GM12878 (cell line): ENCODE measurements at regions not wholly inside any gene's neighbourhood (a gene's known extent, or its start where the extent isn't known, plus 50 kb on each side); places are given as distances from the start of the nearest gene placed in this dataset.

Experiments used
- FOXM1 ChIP-seq: IDR thresholded peaks from 2 replicates; pipeline ENCODE4 v1.6.1; 2012; ENCODE audit warnings: low read depth, mild to moderate bottlenecking, inconsistent platforms, low read length, moderate library complexity
- GABPA ChIP-seq: IDR thresholded peaks from 2 replicates; pipeline ENCODE4 v1.6.1; 2014; ENCODE audit warnings: antibody characterized with exemption, low read depth, mild to moderate bottlenecking, inconsistent platforms
- NFIC ChIP-seq: IDR thresholded peaks from 2 replicates; pipeline ENCODE4 v1.6.1; 2012; ENCODE audit warnings: low read depth, mild to moderate bottlenecking, inconsistent platforms, low read length, moderate library complexity
- SMAD1 ChIP-seq: fragments of 450-650 bp; IDR thresholded peaks from 2 replicates; pipeline ENCODE4 v1.6.1; 2018; ENCODE audit warnings: mild to moderate bottlenecking, low read depth; ENCODE audit not compliant: partially characterized antibody
- TF ChIP-seq, protein P1 (sequence below), 3 experiments: IDR thresholded peaks in 2 of 3; conservative IDR thresholded peaks in 1 of 3; 2 replicates each; pipeline ENCODE4 v1.5.1; 2011; ENCODE audit warnings: low read depth in 3 of 3, low read length in 3 of 3, mild to moderate bottlenecking in 3 of 3, control low read depth in 2 of 3, moderate library complexity in 2 of 3, inconsistent platforms in 1 of 3, mixed read lengths in 1 of 3; ENCODE audit not compliant: control insufficient read depth in 2 of 3, insufficient read depth in 1 of 3; ENCODE audit errors: extremely low read depth in 1 of 3
- TF ChIP-seq, protein P2 (sequence below): fragments of 450-650 bp; formaldehyde crosslinking; IDR thresholded peaks from 2 replicates; pipeline ENCODE4 v1.4.0; 2022; ENCODE audit warnings: mild to moderate bottlenecking, moderate library complexity
- TF ChIP-seq, protein P3 (sequence below): fragments of 450-650 bp; IDR thresholded peaks from 2 replicates; pipeline ENCODE4 v1.6.1; 2017; ENCODE audit warnings: mild to moderate bottlenecking

GRCh38 chr15:62547584-62547983 is 382.5 kb upstream of the C2CD4B start:
- TF ChIP-seq SMAD1 (no peak), GABPA (no peak), NFIC (no peak), FOXM1 (no peak)
- TF ChIP-seq, protein P1, sequence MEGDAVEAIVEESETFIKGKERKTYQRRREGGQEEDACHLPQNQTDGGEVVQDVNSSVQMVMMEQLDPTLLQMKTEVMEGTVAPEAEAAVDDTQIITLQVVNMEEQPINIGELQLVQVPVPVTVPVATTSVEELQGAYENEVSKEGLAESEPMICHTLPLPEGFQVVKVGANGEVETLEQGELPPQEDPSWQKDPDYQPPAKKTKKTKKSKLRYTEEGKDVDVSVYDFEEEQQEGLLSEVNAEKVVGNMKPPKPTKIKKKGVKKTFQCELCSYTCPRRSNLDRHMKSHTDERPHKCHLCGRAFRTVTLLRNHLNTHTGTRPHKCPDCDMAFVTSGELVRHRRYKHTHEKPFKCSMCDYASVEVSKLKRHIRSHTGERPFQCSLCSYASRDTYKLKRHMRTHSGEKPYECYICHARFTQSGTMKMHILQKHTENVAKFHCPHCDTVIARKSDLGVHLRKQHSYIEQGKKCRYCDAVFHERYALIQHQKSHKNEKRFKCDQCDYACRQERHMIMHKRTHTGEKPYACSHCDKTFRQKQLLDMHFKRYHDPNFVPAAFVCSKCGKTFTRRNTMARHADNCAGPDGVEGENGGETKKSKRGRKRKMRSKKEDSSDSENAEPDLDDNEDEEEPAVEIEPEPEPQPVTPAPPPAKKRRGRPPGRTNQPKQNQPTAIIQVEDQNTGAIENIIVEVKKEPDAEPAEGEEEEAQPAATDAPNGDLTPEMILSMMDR (IDR thresholded peaks at IDR 0.05 in 2 of 3, conservative IDR thresholded peaks at IDR 0.05 in 1 of 3; ENCODE audit: control insufficient read depth in 2 of 3, extremely low read depth in 1 of 3, insufficient read depth in 1 of 3, low read depth in 3 of 3, low read length in 3 of 3) = no peak
- TF ChIP-seq, protein P2, sequence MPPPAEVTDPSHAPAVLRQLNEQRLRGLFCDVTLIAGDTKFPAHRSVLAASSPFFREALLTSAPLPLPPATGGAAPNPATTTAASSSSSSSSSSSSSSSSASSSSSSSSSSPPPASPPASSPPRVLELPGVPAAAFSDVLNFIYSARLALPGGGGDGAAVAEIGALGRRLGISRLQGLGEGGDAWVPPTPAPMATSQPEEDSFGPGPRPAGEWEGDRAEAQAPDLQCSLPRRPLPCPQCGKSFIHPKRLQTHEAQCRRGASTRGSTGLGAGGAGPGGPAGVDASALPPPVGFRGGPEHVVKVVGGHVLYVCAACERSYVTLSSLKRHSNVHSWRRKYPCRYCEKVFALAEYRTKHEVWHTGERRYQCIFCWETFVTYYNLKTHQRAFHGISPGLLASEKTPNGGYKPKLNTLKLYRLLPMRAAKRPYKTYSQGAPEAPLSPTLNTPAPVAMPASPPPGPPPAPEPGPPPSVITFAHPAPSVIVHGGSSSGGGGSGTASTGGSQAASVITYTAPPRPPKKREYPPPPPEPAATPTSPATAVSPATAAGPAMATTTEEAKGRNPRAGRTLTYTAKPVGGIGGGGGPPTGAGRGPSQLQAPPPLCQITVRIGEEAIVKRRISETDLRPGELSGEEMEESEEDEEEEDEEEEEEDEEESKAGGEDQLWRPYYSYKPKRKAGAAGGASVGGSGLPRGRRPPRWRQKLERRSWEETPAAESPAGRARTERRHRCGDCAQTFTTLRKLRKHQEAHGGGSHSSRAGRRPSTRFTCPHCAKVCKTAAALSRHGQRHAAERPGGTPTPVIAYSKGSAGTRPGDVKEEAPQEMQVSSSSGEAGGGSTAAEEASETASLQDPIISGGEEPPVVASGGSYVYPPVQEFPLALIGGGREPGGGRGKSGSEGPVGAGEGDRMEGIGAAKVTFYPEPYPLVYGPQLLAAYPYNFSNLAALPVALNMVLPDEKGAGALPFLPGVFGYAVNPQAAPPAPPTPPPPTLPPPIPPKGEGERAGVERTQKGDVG (CRISPR knock-in tag) = no peak
- TF ChIP-seq, protein P3, sequence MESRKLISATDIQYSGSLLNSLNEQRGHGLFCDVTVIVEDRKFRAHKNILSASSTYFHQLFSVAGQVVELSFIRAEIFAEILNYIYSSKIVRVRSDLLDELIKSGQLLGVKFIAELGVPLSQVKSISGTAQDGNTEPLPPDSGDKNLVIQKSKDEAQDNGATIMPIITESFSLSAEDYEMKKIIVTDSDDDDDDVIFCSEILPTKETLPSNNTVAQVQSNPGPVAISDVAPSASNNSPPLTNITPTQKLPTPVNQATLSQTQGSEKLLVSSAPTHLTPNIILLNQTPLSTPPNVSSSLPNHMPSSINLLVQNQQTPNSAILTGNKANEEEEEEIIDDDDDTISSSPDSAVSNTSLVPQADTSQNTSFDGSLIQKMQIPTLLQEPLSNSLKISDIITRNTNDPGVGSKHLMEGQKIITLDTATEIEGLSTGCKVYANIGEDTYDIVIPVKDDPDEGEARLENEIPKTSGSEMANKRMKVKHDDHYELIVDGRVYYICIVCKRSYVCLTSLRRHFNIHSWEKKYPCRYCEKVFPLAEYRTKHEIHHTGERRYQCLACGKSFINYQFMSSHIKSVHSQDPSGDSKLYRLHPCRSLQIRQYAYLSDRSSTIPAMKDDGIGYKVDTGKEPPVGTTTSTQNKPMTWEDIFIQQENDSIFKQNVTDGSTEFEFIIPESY = no peak
